ENCODE measurements at regions not wholly inside any gene's neighbourhood (a gene's known extent, or its start where the extent isn't known, plus 50 kb on each side); places are given as distances from the start of the nearest gene placed in this dataset.

DNA sequence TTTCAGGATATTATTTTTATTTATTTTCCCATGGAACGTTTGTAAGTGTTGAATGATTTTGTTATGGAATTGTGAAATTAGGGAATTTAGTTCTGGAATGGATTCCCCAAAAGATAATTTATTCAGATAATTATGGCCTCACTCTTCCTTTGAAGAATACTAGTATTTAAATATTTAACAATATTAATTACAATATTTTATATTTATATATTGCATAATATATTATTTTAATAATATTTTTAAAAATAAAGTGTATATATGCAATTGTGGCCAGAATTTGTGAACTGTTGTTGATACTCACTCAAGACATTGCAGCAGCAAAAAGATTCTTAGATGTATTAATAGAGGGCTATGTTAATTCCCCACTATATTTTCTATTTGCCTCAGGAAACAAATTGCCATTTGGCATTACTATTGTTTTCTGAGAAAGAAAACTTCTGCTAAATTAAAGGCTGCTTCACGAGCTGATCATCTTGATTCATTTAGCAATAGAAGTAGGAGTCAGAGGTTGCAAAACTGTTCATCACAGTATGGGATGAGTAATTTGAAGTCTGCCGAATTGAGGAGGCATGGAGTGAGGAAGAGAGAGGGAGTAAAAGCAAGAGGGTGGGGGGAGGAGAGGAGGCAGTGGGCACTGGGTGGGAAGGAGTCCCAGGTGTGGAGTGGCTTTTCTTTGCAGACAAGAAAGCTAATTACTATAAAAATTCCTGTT lies 729.2 kb downstream of the DHX35 start:
- H3K27ac Mint-ChIP-seq = no peak overlapping the region
- ATAC-seq (ENCODE audit: poor library complexity) (no peak), DNase-seq (no peak)
- no peaks in the 10 kb centered on the region for H3K36me3 Mint-ChIP-seq (ENCODE audit: low read depth)
- no peaks in the 10 kb centered on the region for H3K4me1 Mint-ChIP-seq (ENCODE audit: low read depth)
- no peaks in the 10 kb centered on the region for H3K9me3 ChIP-seq (ENCODE audit: control insufficient read depth in 1 of 2, insufficient read depth in 1 of 2, low read length in 2 of 2)
- no peaks in the 10 kb centered on the region for H3K27me3 Mint-ChIP-seq
- no peak overlapping the region for H3K4me3 Mint-ChIP-seq
- TF ChIP-seq, protein P1, sequence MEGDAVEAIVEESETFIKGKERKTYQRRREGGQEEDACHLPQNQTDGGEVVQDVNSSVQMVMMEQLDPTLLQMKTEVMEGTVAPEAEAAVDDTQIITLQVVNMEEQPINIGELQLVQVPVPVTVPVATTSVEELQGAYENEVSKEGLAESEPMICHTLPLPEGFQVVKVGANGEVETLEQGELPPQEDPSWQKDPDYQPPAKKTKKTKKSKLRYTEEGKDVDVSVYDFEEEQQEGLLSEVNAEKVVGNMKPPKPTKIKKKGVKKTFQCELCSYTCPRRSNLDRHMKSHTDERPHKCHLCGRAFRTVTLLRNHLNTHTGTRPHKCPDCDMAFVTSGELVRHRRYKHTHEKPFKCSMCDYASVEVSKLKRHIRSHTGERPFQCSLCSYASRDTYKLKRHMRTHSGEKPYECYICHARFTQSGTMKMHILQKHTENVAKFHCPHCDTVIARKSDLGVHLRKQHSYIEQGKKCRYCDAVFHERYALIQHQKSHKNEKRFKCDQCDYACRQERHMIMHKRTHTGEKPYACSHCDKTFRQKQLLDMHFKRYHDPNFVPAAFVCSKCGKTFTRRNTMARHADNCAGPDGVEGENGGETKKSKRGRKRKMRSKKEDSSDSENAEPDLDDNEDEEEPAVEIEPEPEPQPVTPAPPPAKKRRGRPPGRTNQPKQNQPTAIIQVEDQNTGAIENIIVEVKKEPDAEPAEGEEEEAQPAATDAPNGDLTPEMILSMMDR (IDR thresholded peaks at IDR 0.05) = no peak
- H3K27me3 ChIP-seq (ENCODE audit: control insufficient read depth in 1 of 2, insufficient read depth in 2 of 2, low read length in 2 of 2) = no peaks in the 10 kb centered on the region
- ChIA-PET POLR2A (no interaction called here), CTCF (no interaction called here)
- no peak overlapping the region for H3K4me3 ChIP-seq (ENCODE audit: low read length)
- H3K36me3 ChIP-seq (ENCODE audit: insufficient read depth, low read length) = no peaks in the 10 kb centered on the region
- intact Hi-C loops (cut with DNase I, micrococcal nuclease) = no loop called here
- no peaks in the 10 kb centered on the region for H3K9me3 Mint-ChIP-seq
- H3K4me1 ChIP-seq (ENCODE audit: insufficient read depth, low read length) = no peaks in the 10 kb centered on the region
- H3K27ac ChIP-seq (ENCODE audit: low read depth in 1 of 2, low read length in 2 of 2) = no peak overlapping the region

DNA sequence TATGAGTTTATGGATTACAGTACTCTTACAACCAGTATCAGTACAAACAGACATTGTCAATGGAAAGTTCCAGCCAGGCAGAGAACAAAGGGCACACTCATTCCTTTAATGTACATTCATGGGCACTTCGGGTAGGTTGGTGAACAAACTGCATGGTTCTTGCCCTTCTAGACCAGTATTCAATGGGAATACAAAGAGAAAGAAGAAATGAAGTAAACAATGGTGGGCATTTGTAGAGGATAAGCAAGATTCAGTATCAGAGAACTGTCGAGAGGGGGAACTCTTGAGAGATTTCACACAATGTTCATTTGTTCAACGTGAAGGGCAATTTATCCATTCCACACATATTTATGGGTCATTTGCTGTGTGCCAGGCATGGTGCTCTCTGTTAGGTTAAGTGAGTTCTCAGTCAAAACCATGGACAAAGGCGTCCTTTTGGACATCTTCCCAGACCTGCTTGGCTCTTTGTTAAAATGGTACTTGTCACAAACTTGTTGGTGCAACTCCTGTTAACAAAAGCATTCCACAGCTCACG lies 714.8 kb downstream of the DHX35 start:
- no peak overlapping the region for H3K27ac ChIP-seq (ENCODE audit: low read depth in 1 of 2, low read length in 2 of 2)
- ChIA-PET POLR2A (no interaction called here), CTCF (no interaction called here)
- H3K4me3 ChIP-seq (ENCODE audit: low read length) = no peak overlapping the region
- no peaks in the 10 kb centered on the region for H3K4me1 ChIP-seq (ENCODE audit: insufficient read depth, low read length)
- H3K36me3 ChIP-seq (ENCODE audit: insufficient read depth, low read length) = no peaks in the 10 kb centered on the region
- H3K4me3 Mint-ChIP-seq = no peak overlapping the region
- H3K9me3 Mint-ChIP-seq = peaks cover 4% of the 10 kb centered on the region
- H3K27me3 ChIP-seq (ENCODE audit: control insufficient read depth in 1 of 2, insufficient read depth in 2 of 2, low read length in 2 of 2) = no peaks in the 10 kb centered on the region
- ATAC-seq (ENCODE audit: poor library complexity) (no peak), DNase-seq (no peak)
- no peaks in the 10 kb centered on the region for H3K36me3 Mint-ChIP-seq (ENCODE audit: low read depth)
- no peaks in the 10 kb centered on the region for H3K27me3 Mint-ChIP-seq
- H3K9me3 ChIP-seq (ENCODE audit: control insufficient read depth in 1 of 2, insufficient read depth in 1 of 2, low read length in 2 of 2) = peaks cover 0 to 3% of the 10 kb centered on the region in 2 experiments
- no peak overlapping the region for H3K27ac Mint-ChIP-seq
- no peaks in the 10 kb centered on the region for H3K4me1 Mint-ChIP-seq (ENCODE audit: low read depth)
- intact Hi-C loops (cut with DNase I, micrococcal nuclease) = no loop called here
- TF ChIP-seq, protein P1 (IDR thresholded peaks at IDR 0.05) = no peak

DNA sequence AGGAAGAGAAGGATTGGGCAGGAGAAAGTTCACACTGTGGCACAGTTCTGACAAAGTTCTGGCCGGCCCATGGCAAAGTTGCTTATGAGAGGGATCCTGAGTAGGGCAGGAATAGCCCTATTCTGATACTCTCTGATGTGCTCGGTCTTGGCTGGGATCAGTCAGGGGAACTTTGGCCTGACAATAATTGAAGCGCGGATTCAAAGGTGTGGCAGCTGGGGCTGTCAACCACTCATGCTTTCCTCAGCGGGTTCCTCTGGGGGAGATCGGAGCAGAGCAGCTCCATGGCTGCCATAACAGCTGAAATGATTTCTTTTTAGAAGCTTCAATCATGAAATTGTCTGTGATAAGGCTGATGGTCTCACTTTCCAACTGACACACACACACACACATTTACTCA lies 714.1 kb downstream of the DHX35 start:
- H3K4me3 Mint-ChIP-seq = no peak overlapping the region
- ATAC-seq (ENCODE audit: poor library complexity) (no peak), DNase-seq (no peak)
- TF ChIP-seq, protein P1 (IDR thresholded peaks at IDR 0.05) = no peak
- H3K4me1 Mint-ChIP-seq (ENCODE audit: low read depth) = no peaks in the 10 kb centered on the region
- Histone ChIP-seq H3K36me3 (ENCODE audit: insufficient read depth, low read length) (no peaks in the 10 kb centered on the region), H3K9me3 (ENCODE audit: control insufficient read depth in 1 of 2, insufficient read depth in 1 of 2, low read length in 2 of 2) (peaks cover 0 to 3% of the 10 kb centered on the region in 2 experiments), H3K27ac (ENCODE audit: low read depth in 1 of 2, low read length in 2 of 2) (no peak overlapping the region), H3K4me1 (ENCODE audit: insufficient read depth, low read length) (no peaks in the 10 kb centered on the region), H3K4me3 (ENCODE audit: low read length) (no peak overlapping the region), H3K27me3 (ENCODE audit: control insufficient read depth in 1 of 2, insufficient read depth in 2 of 2, low read length in 2 of 2) (no peaks in the 10 kb centered on the region)
- ChIA-PET POLR2A (no interaction called here), CTCF (no interaction called here)
- intact Hi-C loops (cut with DNase I, micrococcal nuclease) = no loop called here
- H3K9me3 Mint-ChIP-seq = peaks cover 4% of the 10 kb centered on the region
- no peaks in the 10 kb centered on the region for H3K27me3 Mint-ChIP-seq
- no peak overlapping the region for H3K27ac Mint-ChIP-seq
- no peaks in the 10 kb centered on the region for H3K36me3 Mint-ChIP-seq (ENCODE audit: low read depth)
